ENCODE measurements at regions not wholly inside any gene's neighbourhood (a gene's known extent, or its start where the extent isn't known, plus 50 kb on each side); places are given as distances from the start of the nearest gene placed in this dataset.

- no peak for DNase-seq (ENCODE audit: low read depth)
These were observed 298.0 kb upstream of the TMEM229A start for GRCh38 chr7:124330731-124331407.

- no peak for DNase-seq (ENCODE audit: low read depth)
These were observed 295.9 kb upstream of the TMEM229A start for GRCh38 chr7:124328774-124329173.

GRCh38 chr7:124324262-124324661 is 291.4 kb upstream of the TMEM229A start:
- no peak for DNase-seq (ENCODE audit: low read depth)

- DNase-seq (ENCODE audit: low read depth) = no peak
These were observed 290.7 kb upstream of the TMEM229A start for GRCh38 chr7:124323597-124323996.

- no peak for DNase-seq (ENCODE audit: low read depth)
These were observed 289.7 kb upstream of the TMEM229A start for GRCh38 chr7:124322561-124322960.

- no peak for DNase-seq (ENCODE audit: low read depth)
These were observed 286.0 kb upstream of the TMEM229A start for GRCh38 chr7:124318721-124319450.

GRCh38 chr7:124310934-124311390 is 278.1 kb upstream of the TMEM229A start:
- DNase-seq (ENCODE audit: low read depth) = no peak

- no peak for DNase-seq (ENCODE audit: low read depth)
These were observed 275.5 kb upstream of the TMEM229A start for GRCh38 chr7:124308384-124308783.

- DNase-seq (ENCODE audit: low read depth) = no peak
These were observed 262.4 kb upstream of the TMEM229A start for GRCh38 chr7:124295289-124295688.

GRCh38 chr7:124284937-124285336 is 252.1 kb upstream of the TMEM229A start:
- DNase-seq (ENCODE audit: low read depth) = no peak

GRCh38 chr7:124276005-124276622 is 243.2 kb upstream of the TMEM229A start:
- DNase-seq (ENCODE audit: low read depth) = no peak

GRCh38 chr7:124275411-124275810 is 242.5 kb upstream of the TMEM229A start:
- DNase-seq (ENCODE audit: low read depth) = no peak

- DNase-seq (ENCODE audit: low read depth) = no peak
These were observed 236.9 kb upstream of the TMEM229A start for GRCh38 chr7:124269774-124270173.

GRCh38 chr7:124267154-124267553 is 234.3 kb upstream of the TMEM229A start:
- DNase-seq (ENCODE audit: low read depth) = no peak

GRCh38 chr7:124263232-124263827 is 230.5 kb upstream of the TMEM229A start:
- no peak for DNase-seq (ENCODE audit: low read depth)

- no peak for DNase-seq (ENCODE audit: low read depth)
These were observed 228.8 kb upstream of the TMEM229A start for GRCh38 chr7:124261710-124262109.

GRCh38 chr7:124257638-124258308 is 224.9 kb upstream of the TMEM229A start:
- no peak for DNase-seq (ENCODE audit: low read depth)

GRCh38 chr7:124255041-124255655 is 222.3 kb upstream of the TMEM229A start:
- no peak for DNase-seq (ENCODE audit: low read depth)

- DNase-seq (ENCODE audit: low read depth) = no peak
These were observed 221.5 kb upstream of the TMEM229A start for GRCh38 chr7:124254396-124254795.

GRCh38 chr7:124251636-124252035 is 218.8 kb upstream of the TMEM229A start:
- DNase-seq (ENCODE audit: low read depth) = no peak

GRCh38 chr7:124250297-124251034 is 217.6 kb upstream of the TMEM229A start:
- DNase-seq (ENCODE audit: low read depth) = no peak
